OCI-LY3 (cell line): ENCODE measurements at regions not wholly inside any gene's neighbourhood (a gene's known extent, or its start where the extent isn't known, plus 50 kb on each side); places are given as distances from the start of the nearest gene placed in this dataset.
"Not testable (repeated sequence)": the region's sequence is repeated elsewhere in the genome, so short reads cannot be mapped to it uniquely, and the experiment has no call there.

Experiments used
- H2AFZ ChIP-seq: fragments of 200-600, 300-600 bp; shearing (Covaris generic); 2 replicates; pipeline ENCODE4 v1.6.0; 2014; ENCODE audit warnings: antibody characterized with exemption, low read depth, low read length
- H3K27ac ChIP-seq: fragments of 200-600, 300-600 bp; sonication (generic); 2 replicates; pipeline ENCODE4 v1.5.1; 2014; ENCODE audit warnings: mild to moderate bottlenecking, low read length, moderate library complexity, mixed read lengths
- H3K27me3 ChIP-seq: fragments of 200-600, 300-600 bp; sonication (generic); 2 replicates; pipeline ENCODE4 v1.6.1; 2014; ENCODE audit warnings: low read depth, low read length, mixed read lengths
- H3K36me3 ChIP-seq: fragments of 200-600, 300-600 bp; sonication (generic); replicated peaks from 2 replicates; pipeline ENCODE3; 2014; ENCODE audit warnings: low read depth, low read length, mixed read lengths
- H3K4me1 ChIP-seq: fragments of 300-600, 200-600 bp; sonication (generic); 2 replicates; pipeline ENCODE4 v1.6.1; 2014; ENCODE audit warnings: low read length, mixed read lengths
- H3K4me2 ChIP-seq: fragments of 200-600, 300-600 bp; sonication (generic); 2 replicates; pipeline ENCODE4 v1.6.1; 2014; ENCODE audit warnings: low read length, mixed read lengths
- H3K4me3 ChIP-seq: fragments of 300-600, 200-600 bp; sonication (generic); 2 replicates; pipeline ENCODE4 v1.5.1; 2014; ENCODE audit warnings: antibody characterized with exemption, mild to moderate bottlenecking, low read length, moderate library complexity
- H3K79me2 ChIP-seq: fragments of 300-600, 200-600 bp; shearing (Covaris generic); 2 replicates; pipeline ENCODE4 v1.6.1; 2014; ENCODE audit warnings: mild to moderate bottlenecking, low read length, mixed read lengths
- H3K9ac ChIP-seq: fragments of 300-600, 200-600 bp; shearing (Covaris generic); 2 replicates; pipeline ENCODE4 v1.6.0; 2014; ENCODE audit warnings: mild to moderate bottlenecking, low read length, moderate library complexity
- H3K9me3 ChIP-seq: fragments of 200-600, 300-600 bp; shearing (Covaris generic); 2 replicates; pipeline ENCODE4 v1.6.1; 2014; ENCODE audit warnings: low read length, mixed read lengths; ENCODE audit not compliant: insufficient read depth
- H4K20me1 ChIP-seq: fragments of 200-600, 300-600 bp; sonication (generic); 2 replicates; pipeline ENCODE4 v1.6.1; 2016; ENCODE audit warnings: low read length, mixed read lengths; ENCODE audit not compliant: insufficient read depth
- CTCF ChIP-seq: fragments of 200-600, 300-600 bp; sonication (generic); IDR thresholded peaks from 2 replicates; pipeline ENCODE4 v1.5.1; 2014; ENCODE audit warnings: antibody characterized with exemption, low read length, low read depth
- EZH2phosphoT487 ChIP-seq: fragments of 200-600 bp; shearing (Covaris generic); IDR thresholded peaks from 2 replicates; pipeline ENCODE4 v1.6.1; 2018; ENCODE audit warnings: antibody characterized with exemption, mixed run types, low read depth

DNA sequence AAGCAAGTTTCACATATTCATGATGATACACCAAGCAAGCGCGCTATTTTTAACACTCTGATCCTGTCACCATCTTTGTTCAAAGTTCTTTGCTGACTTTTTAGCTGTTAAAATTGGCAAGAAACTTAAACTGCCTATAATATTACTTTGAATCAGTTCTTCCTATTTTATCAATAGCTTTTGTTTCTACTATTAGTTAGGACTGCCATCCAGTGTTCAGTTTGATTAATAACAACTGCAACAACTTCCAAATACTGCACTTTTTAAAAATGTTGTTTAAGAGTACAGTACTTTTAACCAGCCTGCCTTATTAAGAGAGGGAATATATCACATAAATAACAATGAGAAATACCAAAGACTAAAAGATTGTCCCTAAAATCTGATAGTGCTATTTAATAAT is 614.3 kb downstream of the FAM133A start:
- no peak overlapping the region for H3K27ac ChIP-seq
- no peak overlapping the region for H3K4me3 ChIP-seq

GRCh38 chrX:94288972-94289371 is 615.0 kb downstream of the FAM133A start:
- H3K27ac ChIP-seq: no peak overlapping the region
- no peaks in the 10 kb centered on the region for H3K79me2 ChIP-seq
- no peaks in the 10 kb centered on the region for H4K20me1 ChIP-seq
- H3K9ac ChIP-seq: no peak overlapping the region
- no peak overlapping the region for H2AFZ ChIP-seq
- H3K9me3 ChIP-seq: no peaks in the 10 kb centered on the region
- no peak overlapping the region for H3K4me3 ChIP-seq
- H3K4me2 ChIP-seq: no peak overlapping the region
- no peak for TF ChIP-seq CTCF
- no peak for TF ChIP-seq EZH2phosphoT487
- H3K27me3 ChIP-seq: no peaks in the 10 kb centered on the region
- H3K4me1 ChIP-seq: no peaks in the 10 kb centered on the region
- no peaks in the 10 kb centered on the region for H3K36me3 ChIP-seq

More for the DNA sequence above, 614.3 kb downstream of the FAM133A start:
- TF ChIP-seq EZH2phosphoT487 (no peak), CTCF (peak; percentile 57)
- no peak overlapping the region for H3K4me2 ChIP-seq
- no peaks in the 10 kb centered on the region for H3K4me1 ChIP-seq
- no peaks in the 10 kb centered on the region for H3K36me3 ChIP-seq
- no peaks in the 10 kb centered on the region for H3K9me3 ChIP-seq
- H3K9ac ChIP-seq: no peak overlapping the region
- no peaks in the 10 kb centered on the region for H3K27me3 ChIP-seq
- H2AFZ ChIP-seq: no peak overlapping the region
- no peaks in the 10 kb centered on the region for H4K20me1 ChIP-seq
- no peaks in the 10 kb centered on the region for H3K79me2 ChIP-seq

- Histone ChIP-seq H3K79me2 (no peaks in the 10 kb centered on the region), H3K9me3 (no peaks in the 10 kb centered on the region; the same call in 1 of the 2 replicates), H3K27ac (no peak overlapping the region), H3K9ac (no peak overlapping the region), H2AFZ (no peak overlapping the region), H4K20me1 (no peaks in the 10 kb centered on the region), H3K4me3 (no peak overlapping the region), H3K4me2 (no peak overlapping the region), H3K27me3 (no peaks in the 10 kb centered on the region), H3K4me1 (no peaks in the 10 kb centered on the region), H3K36me3 (no peaks in the 10 kb centered on the region)
- TF ChIP-seq CTCF (no peak), EZH2phosphoT487 (no peak)
These were observed 628.4 kb downstream of the FAM133A start for GRCh38 chrX:94302446-94302845.

DNA sequence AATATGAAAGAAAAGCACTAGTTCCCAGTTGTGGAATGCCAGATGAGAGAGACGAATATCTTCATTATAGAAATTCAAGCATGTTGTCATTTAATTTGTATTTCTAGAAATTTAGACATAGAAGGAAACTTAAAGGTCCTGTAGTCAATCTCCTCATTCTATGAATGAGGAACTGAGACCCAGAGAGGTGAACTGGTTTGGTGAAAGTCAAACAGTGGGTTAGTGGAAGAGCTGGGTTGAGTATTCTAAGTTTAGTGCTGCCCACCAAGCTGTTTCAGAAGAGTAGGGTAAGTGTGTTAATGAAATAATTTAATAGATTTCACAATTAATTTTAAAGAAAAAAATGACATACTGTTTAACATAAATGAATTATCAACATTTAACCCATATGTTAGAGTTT is 655.2 kb downstream of the FAM133A start:
- TF ChIP-seq EZH2phosphoT487 (no peak), CTCF (no peak)
- no peak overlapping the region for H3K4me2 ChIP-seq
- no peaks in the 10 kb centered on the region for H3K79me2 ChIP-seq
- no peak overlapping the region for H3K4me3 ChIP-seq
- H3K4me1 ChIP-seq: no peaks in the 10 kb centered on the region
- H3K27ac ChIP-seq: no peak overlapping the region
- no peak overlapping the region for H2AFZ ChIP-seq
- H4K20me1 ChIP-seq: no peaks in the 10 kb centered on the region
- no peak overlapping the region for H3K9ac ChIP-seq
- no peaks in the 10 kb centered on the region for H3K9me3 ChIP-seq
- H3K36me3 ChIP-seq: no peaks in the 10 kb centered on the region
- H3K27me3 ChIP-seq: no peaks in the 10 kb centered on the region

GRCh38 chrX:94341730-94342129 is 667.7 kb downstream of the FAM133A start:
- H2AFZ ChIP-seq, H3K36me3 ChIP-seq, H3K9me3 ChIP-seq, H3K9ac ChIP-seq, H3K79me2 ChIP-seq, H3K4me3 ChIP-seq, H3K4me2 ChIP-seq, H4K20me1 ChIP-seq, H3K27me3 ChIP-seq, H3K27ac ChIP-seq, H3K4me1 ChIP-seq: not testable (repeated sequence)
